ENCODE measurements at regions not wholly inside any gene's neighbourhood (a gene's known extent, or its start where the extent isn't known, plus 50 kb on each side); places are given as distances from the start of the nearest gene placed in this dataset.

DNA sequence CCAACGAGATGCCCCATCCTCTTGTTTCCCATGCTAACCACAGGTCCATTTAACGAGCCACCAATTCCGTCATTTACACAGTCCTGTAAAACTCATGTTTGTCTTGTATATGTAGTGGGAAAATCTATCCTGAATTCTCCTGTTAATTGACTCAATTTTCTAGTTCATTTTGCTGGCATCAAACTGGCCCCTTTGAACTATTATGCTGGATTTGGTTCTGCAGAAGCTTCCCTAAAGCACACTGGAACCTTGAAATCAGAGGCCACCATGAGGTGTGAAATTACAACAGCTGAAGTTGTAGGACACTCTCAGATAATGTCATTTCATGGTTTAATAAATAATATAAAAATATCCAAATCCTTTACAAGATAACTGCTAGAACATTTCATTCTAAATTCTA lies 129.8 kb upstream of the AKR1E2 start:
- TF ChIP-seq, protein P1, sequence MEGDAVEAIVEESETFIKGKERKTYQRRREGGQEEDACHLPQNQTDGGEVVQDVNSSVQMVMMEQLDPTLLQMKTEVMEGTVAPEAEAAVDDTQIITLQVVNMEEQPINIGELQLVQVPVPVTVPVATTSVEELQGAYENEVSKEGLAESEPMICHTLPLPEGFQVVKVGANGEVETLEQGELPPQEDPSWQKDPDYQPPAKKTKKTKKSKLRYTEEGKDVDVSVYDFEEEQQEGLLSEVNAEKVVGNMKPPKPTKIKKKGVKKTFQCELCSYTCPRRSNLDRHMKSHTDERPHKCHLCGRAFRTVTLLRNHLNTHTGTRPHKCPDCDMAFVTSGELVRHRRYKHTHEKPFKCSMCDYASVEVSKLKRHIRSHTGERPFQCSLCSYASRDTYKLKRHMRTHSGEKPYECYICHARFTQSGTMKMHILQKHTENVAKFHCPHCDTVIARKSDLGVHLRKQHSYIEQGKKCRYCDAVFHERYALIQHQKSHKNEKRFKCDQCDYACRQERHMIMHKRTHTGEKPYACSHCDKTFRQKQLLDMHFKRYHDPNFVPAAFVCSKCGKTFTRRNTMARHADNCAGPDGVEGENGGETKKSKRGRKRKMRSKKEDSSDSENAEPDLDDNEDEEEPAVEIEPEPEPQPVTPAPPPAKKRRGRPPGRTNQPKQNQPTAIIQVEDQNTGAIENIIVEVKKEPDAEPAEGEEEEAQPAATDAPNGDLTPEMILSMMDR (IDR thresholded peaks at IDR 0.05), result no peak
- TF ChIP-seq SIN3A (IDR thresholded peaks at IDR 0.05; ENCODE audit: borderline replicate concordance, insufficient read depth, low read depth, low read length), result no peak
- TF ChIP-seq POLR2AphosphoS5 (IDR thresholded peaks at IDR 0.05; ENCODE audit: low read depth, low read length), result no peak

All from Panc1 (cell line).